SK-N-MC (cell line): ENCODE measurements at regions not wholly inside any gene's neighbourhood (a gene's known extent, or its start where the extent isn't known, plus 50 kb on each side); places are given as distances from the start of the nearest gene placed in this dataset.

Experiments used
- FOXP2 ChIP-seq: optimal IDR thresholded peaks from 2 replicates; pipeline ENCODE3; 2011; ENCODE audit warnings: mild to moderate bottlenecking, moderate library complexity; ENCODE audit not compliant: insufficient read depth; ENCODE audit errors: extremely low read length, control extremely low read depth
- POLR2AphosphoS5 ChIP-seq: IDR thresholded peaks from 2 replicates; pipeline ENCODE4 v1.6.1; 2012; ENCODE audit warnings: mild to moderate bottlenecking, low read depth, low read length, borderline replicate concordance

DNA sequence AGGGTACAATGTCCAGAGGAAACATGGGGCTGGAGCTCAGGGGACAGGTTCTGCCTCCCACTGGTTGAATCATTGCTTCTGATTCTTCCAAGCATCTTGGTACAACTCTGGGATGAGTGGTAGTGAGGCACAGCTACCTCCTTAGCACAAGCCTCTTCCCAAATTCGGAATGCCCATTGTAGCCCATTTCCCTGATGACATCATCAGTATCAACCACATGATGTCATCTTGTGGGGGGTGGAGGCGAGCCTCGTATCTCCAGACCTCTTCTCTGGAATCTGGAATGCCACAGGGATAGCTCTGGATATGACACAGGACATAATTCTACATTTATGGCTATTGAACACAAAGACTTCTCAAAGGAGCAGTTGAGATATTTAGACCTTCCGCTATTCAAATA is 715.2 kb downstream of the RNF144A start:
- TF ChIP-seq FOXP2 (no peak), POLR2AphosphoS5 (no peak)
